Renal cortex interstitium (tissue), 11 donors: ENCODE measurements at regions not wholly inside any gene's neighbourhood (a gene's known extent, or its start where the extent isn't known, plus 50 kb on each side); places are given as distances from the start of the nearest gene placed in this dataset.

Experiments used
- DNase-seq, 11 donors: peaks; one replicate each; pipeline ENCODE4 v3.0.0-alpha.2; 2013; ENCODE audit warnings: low read depth in 9 of 11, low spot score in 4 of 11; ENCODE audit errors: extremely low read depth in 1 of 11

DNA sequence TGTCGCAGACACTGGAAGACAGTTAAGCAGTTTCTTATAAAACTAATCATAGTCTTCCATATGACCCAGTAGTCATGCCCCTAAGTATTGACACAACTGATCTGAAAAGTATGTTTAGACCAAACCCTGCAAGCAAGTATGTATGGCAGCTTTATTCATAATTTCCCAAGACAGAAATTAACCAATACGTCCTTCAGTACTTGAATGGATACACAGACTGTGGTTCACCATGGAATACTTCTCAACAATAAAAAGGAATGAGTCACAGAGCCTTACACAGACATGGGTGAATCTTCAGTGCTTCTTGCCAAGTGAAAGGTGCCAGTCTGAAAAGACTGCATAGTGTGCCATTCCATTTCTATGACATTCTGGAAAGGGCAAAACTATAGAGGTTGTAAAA lies 50.2 kb upstream of the AKR1E2 start:
- DNase-seq = no peak

DNA sequence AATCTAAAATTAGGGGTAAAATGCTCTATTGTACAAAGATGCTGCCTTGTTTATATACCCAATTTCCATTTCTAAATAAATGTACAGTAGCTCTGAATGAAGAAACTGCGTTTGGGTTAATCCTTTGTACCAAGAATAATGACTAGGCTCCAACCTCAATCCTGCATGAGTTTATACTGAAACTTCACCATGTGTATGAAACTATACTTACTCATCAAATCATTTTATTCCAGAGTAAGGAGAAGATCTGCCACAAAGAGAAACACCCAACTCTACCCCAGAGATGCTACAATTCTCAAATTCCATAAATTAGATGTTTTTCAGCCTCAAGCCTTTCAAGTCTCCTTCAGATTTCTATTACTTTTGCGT lies 53.8 kb upstream of the AKR1E2 start:
- DNase-seq = no peak

DNA sequence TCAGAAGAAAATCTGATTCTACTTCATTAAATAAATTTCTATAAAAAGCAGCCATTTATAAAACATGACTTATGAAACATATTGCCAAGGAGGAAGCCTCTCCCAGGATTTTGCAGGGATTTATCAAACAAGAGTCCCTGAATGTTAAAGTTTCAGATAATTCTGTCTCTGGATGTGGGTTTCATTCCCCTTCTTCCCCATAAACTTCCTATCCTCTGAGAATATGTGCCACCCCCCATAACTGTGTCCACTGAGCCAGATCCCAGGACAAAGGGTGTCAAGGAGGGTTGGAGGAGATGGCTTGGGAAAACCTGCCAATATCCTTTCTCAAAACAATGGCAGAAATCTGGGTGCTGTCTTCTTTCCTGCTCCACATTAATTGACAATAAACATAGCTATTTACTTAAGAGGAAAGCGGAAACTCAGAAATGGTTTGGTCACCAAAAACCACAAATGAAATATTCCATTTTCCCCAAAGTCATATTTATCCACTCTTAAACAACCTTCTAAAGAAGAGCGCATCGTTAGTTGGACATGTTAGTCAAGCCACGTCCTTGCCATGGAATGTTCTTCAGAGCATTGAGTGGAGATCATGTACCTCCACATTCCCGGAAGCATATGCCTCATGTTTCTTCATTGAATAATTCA lies 54.3 kb upstream of the AKR1E2 start:
- no peak for DNase-seq

DNA sequence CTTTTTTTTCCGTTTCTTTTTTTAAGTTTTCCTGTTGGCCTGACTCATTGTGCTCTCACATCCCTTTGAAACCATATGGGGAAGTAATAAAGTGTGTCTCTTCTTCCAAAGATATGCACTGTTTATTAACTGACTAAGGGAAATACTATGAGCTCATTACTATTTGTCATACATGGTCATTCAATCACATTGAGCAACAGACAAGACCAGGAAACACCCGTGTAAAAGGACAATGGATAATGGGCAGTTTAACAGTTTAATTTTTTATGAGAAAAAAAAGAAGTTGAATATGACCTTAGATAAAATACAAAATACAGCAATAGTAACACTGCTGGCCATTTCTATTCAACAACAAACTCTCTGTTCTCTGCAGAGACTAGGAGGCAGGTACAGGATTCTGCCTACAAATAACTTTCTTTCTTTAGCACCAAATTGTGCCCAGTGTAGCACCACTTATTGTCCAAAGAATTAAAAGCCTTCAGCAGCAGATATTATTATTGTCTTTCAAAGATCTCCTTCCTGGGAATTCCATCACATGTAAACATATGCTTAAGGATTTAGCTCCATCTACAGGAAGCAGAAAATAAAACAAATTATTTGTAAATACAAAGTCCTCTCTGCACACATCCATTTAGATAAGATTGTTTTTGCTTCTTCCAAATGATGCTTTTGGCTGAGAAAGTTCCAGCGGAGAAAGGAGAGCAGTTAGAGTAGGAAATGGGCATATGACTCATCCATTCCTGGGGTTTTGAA lies 55.0 kb upstream of the AKR1E2 start:
- peak in 2 of 11 donors; percentile 27 to 36 for DNase-seq

DNA sequence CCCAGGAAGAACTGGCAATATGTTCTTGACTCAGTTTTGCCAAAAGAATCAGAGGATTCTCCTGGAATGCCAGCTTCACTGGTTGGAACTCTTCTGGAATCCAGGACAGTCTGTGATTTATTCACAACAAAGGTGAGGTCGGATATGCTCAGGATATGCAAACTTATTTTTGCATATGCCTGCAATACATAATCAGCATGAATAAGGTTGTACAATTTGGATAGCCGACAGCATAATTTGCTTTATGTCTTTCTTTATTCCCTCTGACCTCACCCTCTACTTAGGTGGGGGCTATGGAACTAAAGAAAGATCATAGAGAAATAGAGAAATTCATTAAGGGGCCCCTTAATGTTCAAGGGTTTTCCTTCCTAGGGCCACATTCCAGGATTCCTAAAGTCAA lies 57.6 kb upstream of the AKR1E2 start:
- no peak for DNase-seq

DNA sequence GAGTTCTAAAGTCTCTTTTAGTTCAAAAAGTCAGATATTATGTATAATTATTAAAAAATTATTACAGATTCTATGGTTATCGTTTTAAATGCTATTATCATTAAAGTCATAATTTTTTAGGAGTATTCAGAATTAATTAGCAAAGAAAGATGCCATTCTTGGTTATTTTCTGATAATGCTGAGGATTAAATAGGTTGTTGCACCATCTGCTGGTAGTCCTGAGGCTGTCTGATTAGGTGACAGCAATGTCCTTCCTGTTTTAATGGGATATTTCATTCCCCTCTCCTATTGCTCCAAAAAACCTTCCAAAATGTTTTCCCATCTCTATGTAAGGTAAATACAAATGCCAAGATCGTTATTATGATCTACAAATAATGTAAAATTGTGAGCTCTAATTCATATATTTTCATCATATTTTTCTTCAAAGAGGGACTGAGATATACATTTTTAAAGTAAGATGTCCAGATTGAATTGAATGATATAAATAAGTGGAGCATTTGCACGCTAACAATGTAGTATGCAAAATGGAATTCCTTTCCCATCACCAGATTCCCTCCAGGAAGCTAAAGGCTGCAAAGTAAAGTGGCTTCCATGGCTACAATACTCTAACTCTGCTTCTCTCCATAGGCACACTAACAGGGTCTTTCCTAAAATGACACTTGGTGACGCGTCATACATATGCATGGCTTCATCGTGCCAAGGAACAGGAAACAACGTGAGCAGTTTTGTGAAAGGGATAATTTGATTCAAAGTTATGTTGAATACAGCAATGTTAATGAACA lies 58.8 kb upstream of the AKR1E2 start:
- peak in 1 of 11 donors; percentile 28 for DNase-seq

DNA sequence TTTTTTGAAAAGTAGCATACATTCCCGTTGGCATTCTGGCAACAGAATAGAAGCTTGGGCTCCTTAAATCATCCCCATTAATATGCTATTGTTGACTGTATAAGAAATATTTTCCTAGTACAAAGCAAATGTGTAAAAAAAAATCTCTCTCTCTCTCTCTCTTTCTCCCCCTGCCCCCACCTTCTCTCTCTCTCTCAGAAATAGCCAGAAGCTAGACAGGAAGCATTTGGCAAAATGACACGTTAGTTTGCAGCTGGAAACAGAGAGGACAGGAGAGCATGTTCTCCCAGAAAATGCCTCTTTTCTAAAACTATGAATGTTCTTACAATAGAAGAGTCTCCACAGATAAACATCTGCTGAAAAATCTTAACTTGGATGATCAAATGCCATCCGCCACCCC lies 59.6 kb upstream of the AKR1E2 start:
- no peak for DNase-seq

DNA sequence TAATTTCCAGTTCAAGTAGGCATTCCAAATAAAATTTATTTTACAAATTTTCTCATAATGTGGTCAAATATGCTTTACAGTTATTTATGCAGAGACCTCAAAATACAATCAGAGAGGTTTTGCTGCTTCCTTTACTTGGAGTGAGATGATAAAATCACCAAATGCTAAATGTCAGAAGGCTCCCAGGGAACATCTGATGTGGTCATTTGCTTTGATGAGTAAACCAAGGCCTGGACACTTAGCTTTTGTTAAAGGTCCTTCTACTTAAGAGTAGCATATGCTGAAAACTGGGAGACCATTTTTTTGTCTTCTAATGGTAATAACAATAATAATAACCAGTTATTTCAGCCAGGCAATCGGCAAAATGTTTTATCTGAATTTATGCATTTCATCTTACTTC lies 60.6 kb upstream of the AKR1E2 start:
- no peak for DNase-seq

DNA sequence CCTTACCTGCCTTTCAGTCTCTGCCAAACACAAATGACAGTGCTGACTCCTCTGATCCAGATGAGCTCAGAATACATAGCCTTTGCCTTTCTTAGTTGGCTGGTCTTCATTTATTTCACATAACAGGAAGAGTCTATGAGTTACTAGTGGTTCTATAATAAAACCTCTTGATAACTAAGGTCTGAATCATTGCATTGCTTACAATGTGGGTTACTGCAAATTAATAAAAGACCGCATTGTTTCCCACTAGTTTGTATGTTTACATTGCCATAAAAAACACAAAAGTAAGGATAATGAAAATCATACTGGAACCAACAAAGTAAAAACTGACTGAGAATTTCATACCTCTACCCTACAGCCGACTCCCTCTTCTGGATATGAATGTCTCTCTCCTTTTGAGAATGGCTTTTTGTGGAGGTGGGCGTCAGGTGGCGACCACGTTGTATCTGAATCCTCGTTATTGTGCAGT lies 62.0 kb upstream of the AKR1E2 start:
- DNase-seq = no peak

DNA sequence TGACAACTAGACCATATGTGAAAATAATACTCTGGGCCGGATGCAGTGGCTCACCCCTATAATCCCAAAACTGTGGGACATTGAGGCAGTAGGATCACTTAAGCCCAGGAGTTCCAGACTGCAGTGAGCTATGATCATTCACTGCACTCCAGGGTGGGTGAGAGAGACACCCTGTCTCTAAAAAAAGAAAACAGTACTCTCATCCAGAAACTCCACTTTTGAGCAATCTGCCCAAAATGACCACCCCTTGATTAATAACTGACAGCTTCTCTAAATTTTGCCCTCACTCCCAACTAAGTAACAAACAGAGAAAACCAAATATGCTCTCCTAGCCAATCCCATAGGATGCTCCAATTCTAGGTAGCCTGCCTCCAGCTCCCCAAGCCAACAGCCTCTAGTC lies 62.5 kb upstream of the AKR1E2 start:
- DNase-seq = no peak

DNA sequence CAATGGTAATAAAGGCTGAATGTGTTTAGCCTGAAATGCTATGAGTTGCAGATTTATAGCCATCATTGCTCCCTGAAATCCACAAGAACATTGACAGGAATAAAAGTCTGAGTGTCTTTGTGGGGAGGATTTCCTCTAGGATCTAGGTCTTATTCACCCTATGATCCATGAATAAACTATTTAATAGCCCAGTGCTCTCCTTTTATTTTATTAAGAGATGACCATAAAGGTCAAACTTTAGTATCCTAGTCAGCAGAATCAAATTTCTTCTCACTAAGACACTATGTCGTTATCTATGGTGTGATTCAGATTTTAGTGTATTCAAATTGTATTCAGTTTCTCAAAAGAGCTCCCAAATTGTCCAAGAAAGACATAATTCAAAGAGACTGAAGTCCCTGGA lies 67.8 kb upstream of the AKR1E2 start:
- no peak for DNase-seq

DNA sequence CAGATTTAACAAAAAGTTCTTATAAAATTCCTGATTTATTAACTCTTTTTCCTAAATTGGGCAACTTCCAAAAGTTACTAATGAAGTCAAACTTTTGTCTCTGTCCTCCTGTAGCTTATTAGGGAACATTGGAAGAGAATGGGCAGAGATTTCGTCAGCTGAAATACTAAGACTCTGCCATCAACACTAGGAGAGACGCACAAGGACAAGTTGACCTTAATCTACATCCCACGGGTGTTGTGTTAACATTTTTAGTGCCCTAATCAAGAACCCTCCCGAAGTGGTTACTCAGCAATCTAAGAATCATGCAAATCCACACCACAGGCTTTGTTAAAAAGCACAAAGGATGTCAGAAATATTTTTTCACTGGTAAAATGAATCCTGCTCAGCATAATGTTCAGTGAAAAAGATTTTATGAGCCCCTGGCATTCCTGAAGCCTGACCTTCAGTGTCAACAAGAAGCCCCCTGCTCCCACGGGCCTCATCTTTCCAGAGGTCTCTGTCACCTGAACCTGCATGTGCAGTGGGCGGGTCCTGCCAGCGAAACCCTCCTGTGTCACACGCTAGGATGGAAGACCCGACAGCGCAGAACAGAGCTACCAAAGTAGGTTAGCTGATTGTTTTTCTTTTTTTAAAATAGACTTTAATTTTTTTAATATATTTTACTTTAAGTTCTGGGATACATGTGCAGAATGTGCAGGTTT lies 70.6 kb upstream of the AKR1E2 start:
- no peak for DNase-seq

DNA sequence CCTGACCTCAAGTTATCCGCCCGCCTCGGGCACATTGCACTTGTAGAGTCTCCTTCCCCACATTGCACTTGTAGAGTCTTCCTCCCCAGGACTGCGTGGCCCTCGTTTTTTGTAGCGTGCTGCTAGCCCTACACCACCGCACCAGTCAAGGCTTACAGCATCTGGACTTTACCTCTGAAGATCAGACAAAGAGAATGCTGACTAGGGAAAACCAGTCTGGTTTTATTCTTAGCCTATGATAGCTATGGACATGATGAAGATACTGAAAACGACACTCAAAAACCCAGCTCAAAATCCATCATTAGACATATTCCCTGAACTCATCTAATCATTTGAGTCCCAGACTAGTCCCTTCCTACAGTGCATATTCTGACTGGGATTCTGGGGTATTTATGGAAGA lies 71.9 kb upstream of the AKR1E2 start:
- DNase-seq = no peak

DNA sequence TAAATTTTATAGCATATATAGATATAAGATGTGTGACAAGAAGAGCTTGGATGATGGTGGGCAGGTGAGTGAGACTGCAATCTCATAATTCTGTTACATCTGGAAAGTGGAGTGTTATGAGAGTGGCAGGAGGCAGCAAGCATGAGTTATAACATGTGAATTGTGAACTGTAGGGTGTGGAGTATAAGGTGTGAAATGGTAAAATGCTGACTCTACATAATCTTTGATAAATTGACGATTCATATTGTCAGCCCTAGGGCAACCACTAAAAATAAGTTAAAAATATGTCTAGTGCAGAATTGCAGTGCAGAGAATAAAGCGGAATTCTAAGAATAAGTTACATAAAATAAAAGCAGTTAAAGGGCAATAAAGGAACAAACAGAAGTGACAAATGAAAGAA lies 74.8 kb upstream of the AKR1E2 start:
- no peak for DNase-seq

DNA sequence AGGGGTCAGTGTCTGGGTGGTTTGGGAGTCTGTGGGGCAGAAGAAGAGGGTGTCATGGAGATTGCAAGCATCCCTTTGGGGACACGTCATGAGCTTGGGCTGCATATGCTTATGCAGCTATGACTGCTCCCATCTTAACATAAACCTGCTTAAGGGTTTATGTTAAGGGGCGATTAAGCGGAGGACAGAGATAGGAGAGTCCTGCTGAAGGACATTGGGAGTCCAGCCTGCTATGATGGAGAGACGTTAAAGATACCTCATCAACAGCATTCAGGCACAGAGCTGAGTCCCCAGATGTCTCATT lies 76.8 kb upstream of the AKR1E2 start:
- no peak for DNase-seq

DNA sequence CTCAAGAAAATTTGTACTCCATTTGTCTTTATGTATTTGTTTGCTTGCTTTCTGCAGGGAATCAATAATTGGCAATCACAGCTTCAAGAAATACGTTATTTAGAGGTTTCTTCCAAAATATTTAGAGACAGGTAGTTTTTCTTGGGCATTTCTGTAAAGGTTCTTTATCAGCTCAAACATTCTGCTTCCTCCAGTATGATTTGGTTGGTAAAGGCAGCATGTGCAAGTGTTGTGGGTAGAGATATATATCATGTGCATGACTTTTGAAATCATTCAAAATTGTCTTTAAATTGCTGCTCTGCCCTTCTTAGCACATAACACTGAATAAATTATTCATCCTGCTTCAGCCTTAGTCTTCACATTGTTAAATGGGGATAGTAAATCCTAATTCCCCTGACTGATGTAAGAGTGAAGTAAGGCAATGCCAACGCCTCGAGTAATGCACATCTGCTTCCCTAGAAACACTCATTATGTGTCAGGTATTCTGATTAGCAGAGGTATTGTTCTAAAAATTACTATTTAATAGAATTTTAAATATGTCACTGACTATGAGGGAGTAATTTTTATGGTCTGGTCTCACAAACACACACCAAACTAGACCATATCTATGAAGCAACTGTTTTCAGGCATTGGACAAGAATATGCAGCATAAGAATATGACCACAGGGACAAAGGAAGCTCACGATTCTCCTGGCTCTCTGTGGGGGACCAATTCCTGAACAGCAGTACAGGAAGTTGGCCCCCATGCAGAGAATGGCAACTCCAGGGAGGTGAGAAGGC lies 77.3 kb upstream of the AKR1E2 start:
- DNase-seq = no peak

DNA sequence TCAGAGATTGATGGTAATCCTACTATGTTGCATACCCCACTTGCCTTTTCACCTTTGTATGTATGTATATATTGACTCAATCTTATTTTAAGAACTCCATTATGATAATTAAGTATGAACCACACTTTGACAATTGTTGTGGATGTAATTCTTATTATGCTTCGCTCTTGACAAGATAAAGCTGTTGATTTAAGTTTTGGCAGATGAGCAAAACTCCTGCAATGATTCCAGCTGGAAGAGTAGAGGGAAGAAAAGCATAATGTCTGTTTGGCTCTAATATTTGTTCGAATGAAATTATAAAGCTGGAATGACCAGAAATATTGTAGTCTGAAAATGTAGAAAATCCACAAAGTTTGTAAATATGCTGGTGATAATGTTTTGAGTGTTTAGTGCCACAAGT lies 83.8 kb upstream of the AKR1E2 start:
- DNase-seq = no peak

DNA sequence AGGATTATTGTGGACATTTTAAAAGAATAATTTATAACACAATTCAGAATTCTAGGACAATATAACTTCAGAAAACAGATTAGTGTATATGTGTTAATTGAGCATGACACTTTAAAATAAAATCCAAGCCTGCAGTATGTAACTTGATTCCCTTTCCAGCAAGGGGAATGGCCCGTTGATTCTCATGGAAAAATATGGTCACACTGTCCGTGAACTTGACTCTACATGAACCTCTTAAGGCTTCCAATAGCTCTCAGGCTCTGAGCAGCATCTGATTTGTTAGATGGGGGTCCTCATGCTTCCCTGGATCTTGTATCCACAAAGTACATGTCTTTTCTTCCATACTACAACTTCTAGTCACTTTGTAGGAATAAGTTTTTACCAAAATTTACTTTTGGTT lies 85.5 kb upstream of the AKR1E2 start:
- DNase-seq = peak in 1 of 11 donors; percentile 12

DNA sequence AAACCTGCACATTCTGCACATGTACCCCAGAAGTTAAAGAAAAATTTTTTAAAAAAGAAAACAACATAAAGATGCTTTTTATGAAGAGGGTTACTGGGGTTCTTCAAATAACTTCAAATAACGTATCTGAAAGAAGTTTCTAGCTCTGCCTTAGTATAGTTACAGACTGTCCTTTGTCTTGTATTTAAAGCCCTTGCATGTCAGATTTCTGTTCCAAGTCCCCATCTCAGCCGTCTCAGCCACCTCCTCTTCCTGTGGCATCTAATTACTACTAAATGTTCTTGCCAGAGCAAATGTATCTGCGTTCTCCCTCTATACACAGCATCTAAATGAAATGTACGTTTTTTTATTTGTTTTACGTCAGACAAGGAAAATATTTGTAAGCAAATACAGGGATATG lies 89.4 kb upstream of the AKR1E2 start:
- no peak for DNase-seq
